KOPT-K1 (cell line): ENCODE measurements at regions not wholly inside any gene's neighbourhood (a gene's known extent, or its start where the extent isn't known, plus 50 kb on each side); places are given as distances from the start of the nearest gene placed in this dataset.
"Not testable (repeated sequence)": the region's sequence is repeated elsewhere in the genome, so short reads cannot be mapped to it uniquely, and the experiment has no call there.

Experiments used
- H3K27ac ChIP-seq: fragments of 200-600 bp; sonication (generic); 2 replicates; pipeline ENCODE4 v1.5.1; 2016; ENCODE audit warnings: antibody characterized with exemption, mild to moderate bottlenecking, low read depth, low read length; ENCODE audit not compliant: poor library complexity, severe bottlenecking
- H3K36me3 ChIP-seq: fragments of 200-600 bp; sonication (generic); 2 replicates; pipeline ENCODE4 v1.5.1; 2017; ENCODE audit warnings: antibody characterized with exemption, mild to moderate bottlenecking, low read length, moderate library complexity; ENCODE audit not compliant: insufficient read depth
- H3K9me3 ChIP-seq: fragments of 200-600 bp; sonication (generic); 2 replicates; pipeline ENCODE4 v1.5.1; 2017; ENCODE audit warnings: antibody characterized with exemption, low read length, mild to moderate bottlenecking; ENCODE audit not compliant: insufficient read depth, poor library complexity, severe bottlenecking

DNA sequence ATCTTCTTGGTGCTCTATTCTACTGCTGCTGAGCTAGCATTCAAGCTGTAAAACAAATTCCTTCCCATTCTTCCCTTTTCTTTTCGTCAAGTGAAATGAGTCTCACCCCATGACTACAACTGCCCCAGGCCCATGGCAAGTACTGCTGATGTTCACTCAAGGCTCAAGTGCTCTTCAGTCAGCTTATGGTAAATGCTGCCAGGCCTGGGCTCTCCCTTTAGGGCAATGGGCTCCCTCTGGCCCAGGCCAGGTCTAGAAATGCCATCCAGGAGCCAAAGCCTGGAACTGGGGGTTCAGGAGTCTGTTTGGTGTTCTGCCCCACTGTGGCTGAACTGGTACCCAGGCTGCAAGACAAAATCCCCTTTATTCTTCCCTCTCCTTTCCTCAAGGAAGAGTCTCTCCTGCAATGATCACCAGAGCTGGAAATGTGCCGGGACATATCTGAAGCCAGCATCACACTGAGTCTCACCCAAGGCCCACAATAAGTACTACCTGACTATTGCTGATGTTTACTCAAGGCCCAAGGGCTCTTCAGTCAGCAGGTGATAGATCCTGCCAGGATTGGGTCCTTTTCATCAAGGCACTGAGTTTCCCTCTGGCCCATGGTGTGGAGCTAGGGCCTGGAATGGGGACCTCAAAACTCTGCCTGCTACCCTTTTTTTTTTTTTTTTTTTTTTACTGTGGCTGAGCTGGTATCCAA lies 205.0 kb upstream of the STAC start:
- Histone ChIP-seq H3K27ac (no peak overlapping the region), H3K36me3 (no peaks in the 10 kb centered on the region), H3K9me3 (no peaks in the 10 kb centered on the region)

DNA sequence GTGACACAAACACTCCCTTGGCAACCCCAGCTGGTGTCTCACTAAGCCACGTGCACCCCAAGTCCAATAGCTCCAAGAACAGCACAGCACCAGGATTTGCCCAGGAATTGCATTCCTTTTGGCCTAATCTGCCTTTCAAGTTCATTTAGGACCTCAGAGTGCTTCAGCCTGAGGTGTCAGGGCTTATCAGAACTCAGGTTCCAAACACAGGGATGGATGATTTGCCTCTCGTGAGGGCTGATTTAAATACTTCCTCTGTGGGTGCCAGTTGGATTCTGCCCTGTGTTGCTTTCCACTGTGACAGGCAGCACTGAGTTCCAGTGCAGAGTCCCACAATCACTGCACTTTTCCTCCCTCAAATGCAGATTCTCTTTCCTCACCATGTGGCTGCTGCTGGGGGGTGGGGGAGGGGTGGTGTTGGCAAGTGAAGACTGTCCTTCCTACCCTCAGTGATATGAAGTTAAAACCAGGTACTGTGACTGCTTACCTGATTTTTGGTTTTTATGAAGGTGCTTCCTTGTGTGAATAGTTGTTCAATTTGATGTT lies 204.3 kb upstream of the STAC start:
- no peaks in the 10 kb centered on the region for H3K9me3 ChIP-seq
- no peaks in the 10 kb centered on the region for H3K36me3 ChIP-seq
- no peak overlapping the region for H3K27ac ChIP-seq

DNA sequence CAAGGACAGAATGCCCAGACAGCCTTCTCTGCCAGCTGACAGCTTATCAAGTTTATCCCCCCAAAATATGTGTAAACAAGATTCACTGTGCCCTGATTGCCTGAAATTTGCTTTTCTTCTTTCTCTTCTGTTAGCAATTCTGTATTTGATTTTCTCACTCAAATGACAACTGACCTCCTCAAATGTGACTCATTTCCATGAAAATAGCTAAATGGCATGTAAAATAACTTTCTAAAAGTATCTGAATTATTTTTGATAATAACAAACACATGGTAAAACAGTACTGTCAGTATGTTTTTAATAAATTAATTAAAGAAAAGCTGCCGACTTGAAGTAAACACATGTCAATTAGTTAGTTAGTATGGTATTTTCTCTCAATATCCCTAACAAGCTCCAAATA lies 202.3 kb upstream of the STAC start:
- H3K27ac ChIP-seq = no peak overlapping the region
- H3K9me3 ChIP-seq = no peaks in the 10 kb centered on the region
- no peaks in the 10 kb centered on the region for H3K36me3 ChIP-seq

DNA sequence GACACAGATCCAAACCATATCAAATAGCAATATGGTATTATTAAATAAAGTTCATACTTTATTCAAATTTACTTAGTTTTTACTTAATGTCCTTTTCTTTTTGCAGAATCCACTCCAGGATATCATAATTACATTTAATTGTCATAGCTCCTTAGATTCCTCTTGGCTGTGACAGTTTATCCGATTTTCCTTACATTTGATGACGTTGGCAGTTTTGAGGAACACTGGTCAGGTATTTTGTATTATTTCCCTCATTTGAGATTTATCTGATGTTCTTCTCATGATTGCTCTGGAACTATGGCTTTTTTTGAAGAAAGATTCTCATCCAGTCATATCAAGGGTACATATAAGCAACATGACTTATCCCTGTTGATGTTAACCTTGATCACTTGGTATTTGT lies 198.3 kb upstream of the STAC start:
- Histone ChIP-seq H3K9me3 (no peaks in the 10 kb centered on the region), H3K36me3 (no peaks in the 10 kb centered on the region), H3K27ac (no peak overlapping the region)

DNA sequence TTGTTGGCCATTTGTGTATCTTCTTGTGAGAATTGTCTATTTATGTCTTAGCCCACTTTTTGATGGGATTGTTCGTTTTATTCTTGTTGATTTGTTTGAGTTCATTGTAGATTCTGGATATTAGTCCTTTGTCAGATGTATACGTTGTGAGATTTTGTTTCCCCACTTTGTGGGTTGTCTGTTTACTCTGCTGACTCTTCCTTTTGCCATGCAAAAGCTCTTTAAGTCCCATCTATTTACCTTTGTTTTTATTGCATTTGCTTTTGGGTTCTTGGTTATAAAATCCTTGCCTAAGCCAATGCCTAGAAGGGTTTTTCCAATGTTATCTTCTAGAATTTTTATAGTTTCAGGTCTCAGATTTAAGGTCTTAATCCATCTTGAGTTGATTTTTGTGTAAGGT lies 193.1 kb upstream of the STAC start:
- H3K27ac ChIP-seq, H3K9me3 ChIP-seq, H3K36me3 ChIP-seq: not testable (repeated sequence)

DNA sequence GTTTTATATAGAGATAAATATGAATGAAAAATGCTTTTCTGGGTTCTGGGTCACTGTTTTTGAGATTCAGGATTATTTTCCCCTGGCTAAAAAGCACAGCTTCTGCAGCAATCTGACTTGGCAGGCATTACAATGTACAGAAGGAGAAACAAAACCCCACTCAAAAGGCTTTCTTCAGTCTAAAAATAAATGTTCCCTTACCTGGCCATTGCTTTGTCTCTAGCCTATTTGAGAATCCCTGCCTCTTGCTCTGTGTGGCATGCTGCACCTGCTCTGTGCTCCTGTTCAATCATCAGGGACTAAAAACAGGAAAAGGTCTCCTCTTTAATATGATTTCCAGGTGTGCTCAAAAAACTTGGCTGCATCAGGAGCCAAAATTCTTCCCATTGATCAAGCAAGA lies 187.4 kb upstream of the STAC start:
- H3K36me3 ChIP-seq = no peaks in the 10 kb centered on the region
- no peak overlapping the region for H3K27ac ChIP-seq
- no peaks in the 10 kb centered on the region for H3K9me3 ChIP-seq

DNA sequence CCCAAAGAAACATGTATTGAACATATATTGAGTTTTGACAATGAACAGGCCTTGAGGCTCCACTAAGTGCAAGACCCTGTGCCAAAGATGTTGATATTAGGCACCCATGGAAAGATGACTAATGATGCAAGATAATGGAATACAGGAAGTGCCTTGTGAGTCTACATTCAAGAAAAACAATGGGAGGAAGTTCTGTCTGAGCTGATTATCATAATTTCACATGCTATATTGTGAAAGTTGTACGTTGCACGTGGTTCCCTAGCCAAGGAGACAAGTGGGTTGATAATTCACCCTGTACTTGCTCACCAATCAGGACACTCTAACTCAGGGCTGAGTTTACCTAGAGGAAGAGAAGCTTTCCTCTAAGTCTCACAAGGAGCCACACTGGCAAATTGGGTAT lies 186.9 kb upstream of the STAC start:
- H3K36me3 ChIP-seq = no peaks in the 10 kb centered on the region

DNA sequence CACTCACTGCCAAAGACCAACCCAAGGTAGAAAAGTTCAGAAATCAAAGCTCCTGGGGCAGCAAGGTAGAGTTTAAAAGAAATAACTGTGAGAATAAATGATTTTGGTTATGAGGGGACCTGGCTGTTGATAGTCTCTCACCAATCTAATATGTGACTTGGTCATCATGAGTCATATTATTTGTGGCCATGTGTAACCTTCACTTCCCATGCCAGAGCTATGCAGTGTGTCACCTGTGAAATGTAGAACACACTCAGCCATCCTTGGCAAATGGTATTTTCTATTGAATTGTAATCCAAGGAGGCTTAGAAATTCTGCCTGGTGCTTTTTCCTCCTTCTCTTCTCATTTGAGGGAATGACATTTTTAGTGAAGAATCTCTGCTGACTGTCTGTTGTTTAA lies 184.2 kb upstream of the STAC start:
- Histone ChIP-seq H3K36me3 (no peaks in the 10 kb centered on the region), H3K9me3 (no peaks in the 10 kb centered on the region), H3K27ac (no peak overlapping the region)

More for the DNA sequence above, 186.9 kb upstream of the STAC start:
- Histone ChIP-seq H3K9me3 (no peaks in the 10 kb centered on the region), H3K27ac (no peak overlapping the region)

DNA sequence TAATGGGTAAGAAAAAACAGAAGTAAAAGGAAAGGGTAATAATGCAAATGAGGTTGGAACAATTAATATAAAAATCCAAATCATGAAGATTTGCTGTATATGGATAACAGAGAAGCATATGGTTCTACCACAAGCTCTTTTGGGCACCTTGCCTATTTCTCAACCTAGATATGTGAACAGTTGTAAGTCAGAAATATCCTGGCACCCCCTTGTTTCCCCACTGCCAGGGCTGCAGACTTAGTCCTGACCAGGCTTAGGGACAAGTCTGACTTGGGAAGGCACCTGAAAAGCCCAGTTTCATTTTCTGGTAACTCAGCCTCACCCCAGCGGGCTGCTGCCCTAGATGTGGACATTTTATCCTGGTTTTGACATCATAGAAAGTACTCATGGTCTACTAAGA lies 183.2 kb upstream of the STAC start:
- H3K27ac ChIP-seq = no peak overlapping the region
- no peaks in the 10 kb centered on the region for H3K36me3 ChIP-seq
- no peaks in the 10 kb centered on the region for H3K9me3 ChIP-seq

DNA sequence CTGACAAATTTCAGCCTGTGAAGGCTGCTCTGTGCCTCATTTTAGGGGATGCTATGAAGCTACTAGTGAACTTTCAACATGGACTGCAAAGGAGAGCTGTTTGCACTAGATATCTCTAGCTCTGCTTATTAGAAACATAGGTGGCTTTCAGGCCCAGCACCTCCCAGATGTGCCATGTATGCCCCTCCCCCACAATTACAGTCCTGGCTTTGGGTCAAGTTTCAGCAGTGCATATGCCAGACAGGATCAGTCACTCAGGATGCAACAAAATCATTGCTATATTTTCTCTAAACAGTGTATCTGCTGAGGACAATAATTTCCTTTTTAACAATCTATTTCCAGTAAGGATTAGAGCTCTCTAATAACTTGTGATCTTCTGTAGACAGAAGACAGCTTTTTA lies 178.8 kb upstream of the STAC start:
- H3K9me3 ChIP-seq = no peaks in the 10 kb centered on the region
- H3K27ac ChIP-seq = no peak overlapping the region
- no peaks in the 10 kb centered on the region for H3K36me3 ChIP-seq

DNA sequence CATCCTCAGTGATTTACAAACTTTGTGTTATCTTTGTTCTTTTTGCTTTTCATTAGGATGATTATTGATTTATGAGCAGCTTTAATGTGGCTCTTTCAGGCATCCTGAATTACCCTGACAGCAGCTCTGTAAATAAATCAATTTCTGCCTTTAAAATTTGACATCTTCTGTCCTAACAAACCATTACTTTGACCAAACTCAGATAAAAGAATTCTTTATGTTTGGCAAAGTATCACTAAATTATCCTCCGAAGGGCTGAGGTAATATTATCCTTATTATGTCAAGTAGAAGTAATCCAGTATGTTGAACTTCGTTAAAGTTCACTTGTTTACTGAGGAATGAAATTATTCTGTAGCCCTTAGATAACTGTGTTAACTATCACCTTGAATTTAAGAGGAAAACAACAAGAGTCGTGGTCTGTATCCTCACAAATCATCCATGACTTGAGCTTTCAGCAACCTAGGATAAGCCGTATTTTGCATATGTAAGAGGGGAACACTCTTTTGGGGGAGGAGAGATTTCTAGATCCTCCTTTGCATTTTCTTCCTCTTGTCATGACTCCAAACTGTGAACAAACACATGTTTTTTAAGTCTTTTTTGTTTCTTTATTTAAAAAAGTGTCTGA lies 173.2 kb upstream of the STAC start:
- Histone ChIP-seq H3K36me3 (no peaks in the 10 kb centered on the region), H3K27ac (no peak overlapping the region), H3K9me3 (no peaks in the 10 kb centered on the region)

DNA sequence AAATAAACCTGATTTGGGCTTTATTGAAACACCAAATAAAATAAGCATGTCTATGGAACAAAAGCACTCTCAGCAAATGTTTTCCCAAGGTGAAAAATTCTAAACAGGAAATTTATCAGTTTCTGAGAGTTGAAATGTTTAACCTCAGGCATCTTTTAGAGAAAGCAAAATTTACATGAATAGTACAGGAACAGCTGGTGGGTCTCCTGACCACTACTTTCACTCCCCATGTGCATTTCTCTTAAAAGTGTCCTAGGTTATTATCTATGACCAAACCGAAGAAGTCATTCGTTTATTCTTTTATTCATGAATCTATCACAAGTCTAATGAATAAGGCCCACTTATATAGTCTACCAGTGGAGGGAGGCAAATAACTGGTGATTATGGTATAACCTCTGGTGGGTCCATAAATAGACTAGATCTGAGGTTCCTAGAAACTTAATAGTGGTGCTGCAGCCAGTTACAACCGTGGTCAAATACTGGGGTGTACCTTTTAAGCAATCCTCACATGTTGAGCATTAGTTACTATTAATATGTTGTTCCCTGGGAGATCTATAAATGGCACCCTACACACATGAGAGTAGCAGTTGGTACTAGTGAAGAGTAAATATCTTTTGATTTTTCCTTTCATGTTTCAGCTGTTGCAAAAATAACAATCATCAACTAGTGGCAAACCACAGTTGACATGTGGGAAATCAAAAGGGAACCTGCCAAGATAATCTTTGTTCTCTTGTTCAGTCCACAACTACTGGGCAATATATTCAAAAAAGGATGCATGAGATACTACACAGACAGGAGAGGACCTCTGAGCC lies 169.3 kb upstream of the STAC start:
- Histone ChIP-seq H3K9me3 (no peaks in the 10 kb centered on the region), H3K27ac (no peak overlapping the region), H3K36me3 (no peaks in the 10 kb centered on the region)

DNA sequence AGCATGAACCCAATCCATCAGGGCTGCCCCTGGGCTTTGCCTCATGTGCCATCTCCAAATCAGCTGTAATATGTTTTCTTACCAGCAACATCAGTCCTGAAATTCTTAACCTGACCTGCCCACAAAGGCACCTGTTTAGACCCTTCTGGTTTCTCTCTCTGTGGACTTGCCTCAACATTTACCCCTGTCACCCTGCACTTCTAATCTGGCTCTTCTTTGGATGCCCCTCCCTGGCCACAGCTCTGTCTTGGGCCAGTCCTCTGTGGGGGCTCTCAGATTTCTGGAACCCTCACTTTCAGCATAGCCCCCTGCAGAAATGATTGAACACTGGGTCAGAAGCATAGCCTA lies 168.7 kb upstream of the STAC start:
- Histone ChIP-seq H3K27ac (no peak overlapping the region), H3K36me3 (no peaks in the 10 kb centered on the region), H3K9me3 (no peaks in the 10 kb centered on the region)

DNA sequence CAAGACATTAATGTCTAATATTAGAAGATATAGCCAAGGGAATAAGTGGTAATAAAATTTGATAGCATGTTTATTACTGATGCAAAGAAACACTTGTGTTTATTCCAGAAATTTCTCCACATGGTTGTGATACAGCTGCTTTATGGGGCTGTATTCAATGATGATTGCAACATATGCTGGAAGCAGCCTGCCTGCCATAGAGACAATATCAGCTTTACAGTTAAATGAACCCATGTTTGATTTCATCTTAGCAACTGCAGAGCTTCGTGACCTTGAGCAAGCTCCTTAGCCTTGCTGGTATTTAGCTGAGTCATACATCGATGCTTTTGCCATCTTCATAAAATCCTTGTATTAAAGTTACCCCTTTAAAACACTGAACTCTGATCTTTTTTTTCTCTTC lies 168.1 kb upstream of the STAC start:
- H3K9me3 ChIP-seq = no peaks in the 10 kb centered on the region
- H3K27ac ChIP-seq = no peak overlapping the region
- H3K36me3 ChIP-seq = no peaks in the 10 kb centered on the region

DNA sequence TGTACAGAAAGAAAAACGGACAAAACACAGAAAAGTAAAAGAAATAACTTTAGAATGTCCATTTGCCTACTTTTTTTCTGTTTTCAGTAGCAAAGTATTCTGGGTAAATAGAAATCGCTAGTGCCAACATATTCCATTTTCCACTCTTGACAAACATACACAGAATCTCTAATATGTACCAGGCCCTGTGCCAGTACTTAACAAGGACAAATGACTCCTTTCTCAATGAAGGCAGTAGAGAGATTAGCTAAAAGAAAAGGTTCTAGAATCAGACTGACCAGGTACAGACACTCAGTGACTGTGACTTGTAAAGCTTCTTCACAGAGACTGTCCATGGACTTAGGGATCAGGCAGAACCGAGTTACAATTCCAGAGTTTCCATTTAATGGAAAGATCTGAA lies 165.8 kb upstream of the STAC start:
- H3K27ac ChIP-seq = no peak overlapping the region
- H3K36me3 ChIP-seq = no peaks in the 10 kb centered on the region
- H3K9me3 ChIP-seq = no peaks in the 10 kb centered on the region
